BE2C (cell line): ENCODE measurements at regions not wholly inside any gene's neighbourhood (a gene's known extent, or its start where the extent isn't known, plus 50 kb on each side); places are given as distances from the start of the nearest gene placed in this dataset.
"Not testable (repeated sequence)": the region's sequence is repeated elsewhere in the genome, so short reads cannot be mapped to it uniquely, and the experiment has no call there.

ENCODE experiments used
- DNase-seq: peaks from one replicate; pipeline ENCODE4 v3.0.0-alpha.2; 2020
- H3K27me3 ChIP-seq: fragments of 250-450 bp; sonication (Bioruptor Pico); 2 replicates; pipeline ENCODE4 v1.5.1; 2020; ENCODE audit warnings: mild to moderate bottlenecking
- H3K36me3 ChIP-seq: fragments of 250-450 bp; sonication (Bioruptor Pico); 2 replicates; pipeline ENCODE4 v1.5.1; 2020; ENCODE audit warnings: mild to moderate bottlenecking
- H3K4me1 ChIP-seq: fragments of 250-450 bp; sonication (Bioruptor Pico); 2 replicates; pipeline ENCODE4 v1.5.1; 2020
- H3K4me3 ChIP-seq: 2 replicates; pipeline ENCODE4 v1.5.1; 2011; ENCODE audit warnings: low read depth, low read length
- H3K9me3 ChIP-seq: fragments of 250-450 bp; sonication (Bioruptor Pico); 2 replicates; pipeline ENCODE4 v1.5.1; 2020
- TF ChIP-seq, protein P1 (sequence below): IDR thresholded peaks from 2 replicates; pipeline ENCODE4 v1.5.1; 2012; ENCODE audit warnings: mild to moderate bottlenecking, low read depth, low read length

DNA sequence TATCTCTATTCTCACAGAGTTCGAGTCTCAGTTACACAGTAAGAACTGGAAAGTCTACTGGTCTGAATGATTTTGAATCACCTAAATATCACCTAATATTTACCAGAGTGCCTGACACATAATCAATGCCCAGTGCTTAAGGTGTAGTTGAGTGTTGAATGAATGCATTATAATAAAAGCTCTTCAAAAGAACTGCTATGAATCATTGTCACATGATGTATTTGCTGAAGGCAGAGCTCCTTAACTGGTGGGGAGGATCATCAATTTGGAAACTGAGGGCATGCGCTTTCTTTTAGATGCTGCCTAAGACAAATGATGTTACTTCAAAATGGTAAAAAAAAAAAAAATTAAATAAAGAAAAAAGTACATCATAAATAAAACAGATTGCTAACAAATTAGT is 359.4 kb upstream of the KIF2B start:
- Histone ChIP-seq H3K27me3 (no peaks in the 10 kb centered on the region), H3K4me3 (no peak overlapping the region), H3K36me3 (no peaks in the 10 kb centered on the region), H3K4me1 (no peaks in the 10 kb centered on the region; the same call in 1 of the 2 replicates), H3K9me3 (peaks cover 2% of the 10 kb centered on the region; the same call in 1 of the 2 replicates)
- DNase-seq = no peak
- TF ChIP-seq, protein P1, sequence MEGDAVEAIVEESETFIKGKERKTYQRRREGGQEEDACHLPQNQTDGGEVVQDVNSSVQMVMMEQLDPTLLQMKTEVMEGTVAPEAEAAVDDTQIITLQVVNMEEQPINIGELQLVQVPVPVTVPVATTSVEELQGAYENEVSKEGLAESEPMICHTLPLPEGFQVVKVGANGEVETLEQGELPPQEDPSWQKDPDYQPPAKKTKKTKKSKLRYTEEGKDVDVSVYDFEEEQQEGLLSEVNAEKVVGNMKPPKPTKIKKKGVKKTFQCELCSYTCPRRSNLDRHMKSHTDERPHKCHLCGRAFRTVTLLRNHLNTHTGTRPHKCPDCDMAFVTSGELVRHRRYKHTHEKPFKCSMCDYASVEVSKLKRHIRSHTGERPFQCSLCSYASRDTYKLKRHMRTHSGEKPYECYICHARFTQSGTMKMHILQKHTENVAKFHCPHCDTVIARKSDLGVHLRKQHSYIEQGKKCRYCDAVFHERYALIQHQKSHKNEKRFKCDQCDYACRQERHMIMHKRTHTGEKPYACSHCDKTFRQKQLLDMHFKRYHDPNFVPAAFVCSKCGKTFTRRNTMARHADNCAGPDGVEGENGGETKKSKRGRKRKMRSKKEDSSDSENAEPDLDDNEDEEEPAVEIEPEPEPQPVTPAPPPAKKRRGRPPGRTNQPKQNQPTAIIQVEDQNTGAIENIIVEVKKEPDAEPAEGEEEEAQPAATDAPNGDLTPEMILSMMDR = no peak

GRCh38 chr17:53462393-53462811 is 360.3 kb upstream of the KIF2B start:
- H3K27me3 ChIP-seq = no peaks in the 10 kb centered on the region
- TF ChIP-seq, protein P1 = no peak
- H3K4me1 ChIP-seq = no peaks in the 10 kb centered on the region; the same call in 1 of the 2 replicates
- H3K4me3 ChIP-seq = no peak overlapping the region
- H3K9me3 ChIP-seq = peaks cover 2% of the 10 kb centered on the region; the same call in 1 of the 2 replicates
- no peaks in the 10 kb centered on the region for H3K36me3 ChIP-seq
- DNase-seq = no peak

DNA sequence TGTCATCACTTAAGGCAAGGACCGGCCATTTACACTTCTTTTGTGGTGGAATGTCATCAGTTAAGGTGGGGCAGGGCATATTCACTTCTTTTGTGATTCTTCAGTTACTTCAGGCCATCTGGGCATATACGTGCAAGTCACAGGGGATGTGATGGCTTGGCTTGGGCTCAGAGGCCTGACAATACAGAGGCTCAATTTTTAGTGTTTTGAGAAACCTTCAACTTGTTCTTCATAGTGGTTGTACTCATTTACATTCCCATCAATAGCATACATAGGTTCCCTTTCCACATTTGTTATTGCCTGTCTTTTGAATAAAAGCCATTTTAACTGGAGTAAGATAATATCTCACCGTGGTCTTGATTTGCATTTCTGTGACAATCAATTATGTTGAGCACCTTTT is 366.8 kb upstream of the KIF2B start:
- not testable (repeated sequence) for H3K27me3 ChIP-seq, H3K4me3 ChIP-seq, H3K36me3 ChIP-seq, H3K4me1 ChIP-seq, H3K9me3 ChIP-seq, DNase-seq

GRCh38 chr17:53454337-53454736 is 368.4 kb upstream of the KIF2B start:
- Histone ChIP-seq H3K27me3 (no peaks in the 10 kb centered on the region), H3K4me3 (no peak overlapping the region), H3K9me3 (peaks cover 2% of the 10 kb centered on the region; the same call in 1 of the 2 replicates), H3K4me1 (no peaks in the 10 kb centered on the region), H3K36me3 (no peaks in the 10 kb centered on the region)
- TF ChIP-seq, protein P1 = no peak
- no peak for DNase-seq

DNA sequence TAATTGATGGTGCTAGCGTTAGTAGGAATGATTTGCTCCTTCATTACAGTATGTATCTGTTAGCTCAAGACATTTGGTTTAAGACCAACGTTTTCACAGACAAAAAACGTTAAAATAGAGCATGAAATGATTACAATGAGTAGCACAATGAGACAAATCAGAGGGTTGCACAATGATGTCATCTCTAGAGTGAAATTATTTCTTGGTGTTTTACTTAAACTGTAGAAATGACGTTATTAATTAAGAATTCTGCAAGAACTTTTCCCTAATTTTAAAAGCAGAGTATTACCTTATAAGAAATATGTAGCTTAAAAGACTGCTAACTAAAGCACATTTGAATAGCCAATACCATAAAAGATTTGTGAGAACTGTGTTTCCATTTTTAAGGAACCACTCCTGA is 373.4 kb upstream of the KIF2B start:
- Histone ChIP-seq H3K36me3 (no peaks in the 10 kb centered on the region), H3K4me1 (no peaks in the 10 kb centered on the region), H3K27me3 (no peaks in the 10 kb centered on the region), H3K9me3 (no peaks in the 10 kb centered on the region), H3K4me3 (no peak overlapping the region)
- TF ChIP-seq, protein P1 = no peak
- no peak for DNase-seq

- no peak for DNase-seq
- TF ChIP-seq, protein P1 = no peak
- Histone ChIP-seq H3K4me3 (no peak overlapping the region), H3K36me3 (no peaks in the 10 kb centered on the region), H3K4me1 (no peaks in the 10 kb centered on the region; the same call in 1 of the 2 replicates), H3K27me3 (no peaks in the 10 kb centered on the region), H3K9me3 (no peaks in the 10 kb centered on the region)
These were observed 393.8 kb upstream of the KIF2B start for GRCh38 chr17:53428913-53429312.

GRCh38 chr17:53426505-53426904 is 396.2 kb upstream of the KIF2B start:
- Histone ChIP-seq H3K36me3 (no peaks in the 10 kb centered on the region), H3K27me3 (no peaks in the 10 kb centered on the region), H3K4me3 (no peak overlapping the region), H3K4me1 (no peaks in the 10 kb centered on the region; the same call in 1 of the 2 replicates), H3K9me3 (no peaks in the 10 kb centered on the region)
- TF ChIP-seq, protein P1 = no peak
- DNase-seq = no peak
